ENCODE measurements at regions not wholly inside any gene's neighbourhood (a gene's known extent, or its start where the extent isn't known, plus 50 kb on each side); places are given as distances from the start of the nearest gene placed in this dataset.

DNA sequence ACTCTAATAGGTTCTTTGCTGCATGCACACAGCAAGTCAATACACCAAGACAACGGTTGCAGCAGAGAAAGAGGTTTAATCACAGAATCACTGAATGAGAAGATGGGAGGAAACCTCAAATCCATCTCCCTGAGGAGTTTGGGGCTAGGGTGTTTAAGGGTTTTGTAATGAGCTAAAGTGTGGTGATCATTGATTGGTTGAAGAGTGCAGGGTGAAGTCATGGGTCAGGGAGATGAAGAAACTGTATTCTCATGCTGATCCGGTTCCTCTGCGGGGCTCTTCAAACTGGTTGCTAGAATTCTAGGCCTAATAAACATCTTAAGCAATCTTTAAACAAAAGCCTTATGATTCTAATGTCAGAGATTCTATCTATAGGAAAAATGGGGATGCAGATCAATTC is 432.5 kb upstream of the FAM47C start:
- no peak overlapping the region for H3K23ac ChIP-seq (ENCODE audit: insufficient read length, low read depth, low read length)
- H4K5ac ChIP-seq (ENCODE audit: insufficient read length, low read depth, low read length), result no peak overlapping the region
- H4K20me1 ChIP-seq (ENCODE audit: control insufficient read depth, insufficient read depth, insufficient read length), result no peaks in the 10 kb centered on the region
- peaks cover 45 to 61% of the 10 kb centered on the region in 2 experiments for H3K9me3 Mint-ChIP-seq
- peaks cover 6 to 18% of the 10 kb centered on the region in 2 experiments for H3K4me1 Mint-ChIP-seq
- no peak overlapping the region for H3K4me2 ChIP-seq (ENCODE audit: insufficient read depth, insufficient read length, low read length)
- H3K14ac ChIP-seq (ENCODE audit: insufficient read depth, low read length), result no peak overlapping the region
- no peak overlapping the region for H3T11ph ChIP-seq (ENCODE audit: low read length)
- H3K9ac ChIP-seq (ENCODE audit: extremely low read depth, insufficient read length, low read length), result no peak overlapping the region
- no peaks in the 10 kb centered on the region for H3K27me3 ChIP-seq (ENCODE audit: insufficient read depth, low read length)
- H4K8ac ChIP-seq (replicated peaks; ENCODE audit: insufficient read length, low read depth, low read length), result no peak overlapping the region
- H2AFZ ChIP-seq (ENCODE audit: low read length), result no peak overlapping the region
- no peaks in the 10 kb centered on the region for H3K79me2 ChIP-seq (ENCODE audit: insufficient read depth, low read length)
- peaks cover 0 to 3% (median 2%) of the 10 kb centered on the region in 3 experiments; a peak in 2 of 7 replicates for H3K36me3 Mint-ChIP-seq (ENCODE audit: insufficient read depth in 1 of 3, low read depth in 3 of 3)
- no peak overlapping the region for H3K4ac ChIP-seq (ENCODE audit: low read depth, low read length)
- H2BK120ac ChIP-seq (ENCODE audit: low read depth, low read length, poor library complexity, severe bottlenecking), result no peak overlapping the region
- no peak overlapping the region for H2BK5ac ChIP-seq (ENCODE audit: insufficient read length, low read length)
- no peak overlapping the region for H3K18ac ChIP-seq (ENCODE audit: insufficient read length, low read depth, low read length)
- no peak overlapping the region for H3K4me3 Mint-ChIP-seq
- no peak overlapping the region for H2BK15ac ChIP-seq (ENCODE audit: low read depth, low read length)
- no peaks in the 10 kb centered on the region; the same call in 1 of the 2 replicates for H3K27me3 Mint-ChIP-seq (ENCODE audit: low read depth)
- H2BK20ac ChIP-seq (ENCODE audit: low read depth, low read length, poor library complexity, severe bottlenecking), result no peak overlapping the region
- H3K4me1 ChIP-seq (ENCODE audit: insufficient read depth, low read length), result peaks cover 3% of the 10 kb centered on the region; the same call in 1 of the 2 replicates
- DNase-seq, result no peak
- H2AK5ac ChIP-seq (ENCODE audit: insufficient read length, low read length), result no peak overlapping the region
- H3K27ac Mint-ChIP-seq, result no peak overlapping the region; a peak in 1 of 7 replicates
- TF ChIP-seq CTCF (conservative IDR thresholded peaks at IDR 0.05), result no peak
- no peaks in the 10 kb centered on the region for H3K79me1 ChIP-seq (ENCODE audit: insufficient read depth, low read depth, low read length, poor library complexity, severe bottlenecking)
- no CpG with 5 or more reads among the region's 3 CpGs for WGBS (ENCODE audit: extremely low coverage, insufficient read length, low lambda C conversion rate)
- no peaks in the 10 kb centered on the region for H3K9me3 ChIP-seq (ENCODE audit: control insufficient read depth, low read depth, low read length)
- no peak overlapping the region for H4K91ac ChIP-seq (ENCODE audit: insufficient read length, low read depth, low read length)
- H2BK12ac ChIP-seq (ENCODE audit: insufficient read length, low read depth, low read length), result no peak overlapping the region
- no peaks in the 10 kb centered on the region for H3K23me2 ChIP-seq (ENCODE audit: insufficient read length, low read depth, low read length, poor library complexity, severe bottlenecking)
- H3K56ac ChIP-seq (ENCODE audit: insufficient read length, low read depth, low read length), result no peak overlapping the region
- H3K27ac ChIP-seq (ENCODE audit: insufficient read length, low read depth, low read length), result no peak overlapping the region

All from H9 (cell line).